ENCODE measurements at regions not wholly inside any gene's neighbourhood (a gene's known extent, or its start where the extent isn't known, plus 50 kb on each side); places are given as distances from the start of the nearest gene placed in this dataset.

- Histone ChIP-seq H3K27me3 (no peaks in the 10 kb centered on the region), H3K4me1 (no peaks in the 10 kb centered on the region), H3K9me3 (no peaks in the 10 kb centered on the region), H3K27ac (no peak overlapping the region), H3K4me3 (no peak overlapping the region), H3K36me3 (no peaks in the 10 kb centered on the region), H3K9ac (ENCODE audit: low read depth in 2 of 2, low read length in 2 of 2) (no peak overlapping the region)
- intact Hi-C loops (cut with DNase I): no loop called here
- no peak for DNase-seq
- TF ChIP-seq CTCF (IDR thresholded peaks at IDR 0.05): no peak
These were observed 76.2 kb downstream of the SOX1 start for GRCh38 chr13:112143046-112143752.

- intact Hi-C loops (cut with DNase I): no loop called here
- DNase-seq: no peak
- no peak overlapping the region for H3K4me3 ChIP-seq
- no peak overlapping the region for H3K9ac ChIP-seq (ENCODE audit: low read depth in 2 of 2, low read length in 2 of 2)
- H3K4me1 ChIP-seq: no peaks in the 10 kb centered on the region
- no peaks in the 10 kb centered on the region for H3K9me3 ChIP-seq
- H3K27ac ChIP-seq: no peak overlapping the region
- no peak for TF ChIP-seq CTCF (IDR thresholded peaks at IDR 0.05)
- H3K27me3 ChIP-seq: no peaks in the 10 kb centered on the region
- H3K36me3 ChIP-seq: no peaks in the 10 kb centered on the region
These were observed 77.0 kb downstream of the SOX1 start for GRCh38 chr13:112143753-112144615.

GRCh38 chr13:112144616-112145550 is 77.9 kb downstream of the SOX1 start:
- intact Hi-C loops (cut with DNase I): no loop called here
- no peak overlapping the region for H3K4me3 ChIP-seq
- no peak overlapping the region for H3K9ac ChIP-seq (ENCODE audit: low read depth in 2 of 2, low read length in 2 of 2)
- no peak for TF ChIP-seq CTCF (IDR thresholded peaks at IDR 0.05)
- no peaks in the 10 kb centered on the region for H3K9me3 ChIP-seq
- no peaks in the 10 kb centered on the region for H3K27me3 ChIP-seq
- no peaks in the 10 kb centered on the region for H3K36me3 ChIP-seq
- DNase-seq: no peak
- H3K27ac ChIP-seq: no peak overlapping the region
- no peaks in the 10 kb centered on the region for H3K4me1 ChIP-seq

- H3K4me1 ChIP-seq: no peaks in the 10 kb centered on the region
- no peak overlapping the region for H3K27ac ChIP-seq
- intact Hi-C loops (cut with DNase I): no loop called here
- H3K4me3 ChIP-seq: no peak overlapping the region
- no peak overlapping the region for H3K9ac ChIP-seq (ENCODE audit: low read depth in 2 of 2, low read length in 2 of 2)
- no peaks in the 10 kb centered on the region for H3K27me3 ChIP-seq
- no peaks in the 10 kb centered on the region for H3K36me3 ChIP-seq
- no peaks in the 10 kb centered on the region for H3K9me3 ChIP-seq
- DNase-seq: no peak
- TF ChIP-seq CTCF (IDR thresholded peaks at IDR 0.05): no peak
These were observed 78.8 kb downstream of the SOX1 start for GRCh38 chr13:112145551-112146360.
